Stimulated activated CD4-positive, alpha-beta T cell treated with anti-CD3 and anti-CD28 coated beads, TNF-alpha, amount 100 ng/mL, for 48 hours (primary cell): ENCODE measurements at regions not wholly inside any gene's neighbourhood (a gene's known extent, or its start where the extent isn't known, plus 50 kb on each side); places are given as distances from the start of the nearest gene placed in this dataset.
"Not testable (repeated sequence)": the region's sequence is repeated elsewhere in the genome, so short reads cannot be mapped to it uniquely, and the experiment has no call there.

Experiments
- DNase-seq, 3 donors: peaks; one replicate each; pipeline ENCODE4 v3.0.0-alpha.2; 2020; ENCODE audit warnings: low read depth in 3 of 3

DNA sequence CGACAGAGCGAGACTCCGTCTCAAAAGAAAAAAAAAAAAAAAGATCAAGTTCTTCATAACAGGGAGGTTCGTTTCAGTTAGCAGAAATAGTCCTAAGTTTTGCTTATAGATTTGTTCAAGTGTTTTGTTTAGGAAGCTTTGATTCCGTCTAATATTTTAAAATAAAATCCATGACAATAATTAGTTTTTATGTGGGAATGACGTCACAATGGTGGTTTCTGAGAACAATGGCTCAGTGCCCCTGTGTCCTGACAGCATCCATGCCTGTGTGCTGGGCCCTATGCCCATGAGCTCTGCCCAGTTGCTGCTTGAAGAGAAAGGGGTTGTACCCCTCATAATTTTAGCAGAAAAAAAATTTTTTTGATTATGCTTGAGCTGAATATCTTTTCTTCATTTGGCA is 134.0 kb downstream of the SST start:
- DNase-seq: no peak

DNA sequence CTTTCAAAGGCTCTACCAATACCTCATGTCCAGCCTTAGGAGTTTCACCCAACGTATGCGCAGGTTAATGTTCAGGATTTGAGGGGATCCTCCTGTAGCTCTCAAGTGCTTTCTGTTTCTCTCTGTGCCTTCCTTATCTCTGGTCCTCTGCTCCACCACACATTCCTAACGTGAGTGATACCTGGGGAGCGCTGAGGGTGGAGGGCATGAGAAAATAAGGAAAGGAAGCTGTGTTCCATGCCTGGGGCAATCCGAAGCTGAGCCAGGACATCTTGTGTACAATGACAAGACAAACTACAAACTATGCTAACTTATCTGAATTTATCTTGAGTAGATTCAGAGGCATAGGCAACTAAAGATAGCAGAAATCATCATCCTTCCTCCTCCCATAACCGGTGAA is 136.4 kb downstream of the SST start:
- DNase-seq: no peak

DNA sequence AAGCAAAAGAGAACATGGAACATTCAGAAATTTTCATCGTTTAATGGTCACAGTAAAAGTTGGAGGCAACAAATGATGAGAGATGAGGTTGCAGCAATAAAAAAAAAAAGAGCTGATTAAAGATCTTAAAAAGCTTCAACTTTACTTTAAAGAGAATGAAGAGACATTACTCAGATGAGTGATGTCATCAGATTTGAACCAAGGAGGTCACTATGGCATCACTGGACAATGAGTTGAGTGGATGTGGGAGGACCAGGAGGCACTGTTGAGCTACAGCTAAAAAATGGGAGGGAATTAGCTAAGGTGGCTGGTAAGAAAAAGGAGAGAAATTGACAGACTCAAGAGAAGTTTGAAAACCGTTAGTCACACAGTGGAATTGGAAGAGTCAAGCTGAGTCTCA is 138.4 kb downstream of the SST start:
- DNase-seq: no peak

DNA sequence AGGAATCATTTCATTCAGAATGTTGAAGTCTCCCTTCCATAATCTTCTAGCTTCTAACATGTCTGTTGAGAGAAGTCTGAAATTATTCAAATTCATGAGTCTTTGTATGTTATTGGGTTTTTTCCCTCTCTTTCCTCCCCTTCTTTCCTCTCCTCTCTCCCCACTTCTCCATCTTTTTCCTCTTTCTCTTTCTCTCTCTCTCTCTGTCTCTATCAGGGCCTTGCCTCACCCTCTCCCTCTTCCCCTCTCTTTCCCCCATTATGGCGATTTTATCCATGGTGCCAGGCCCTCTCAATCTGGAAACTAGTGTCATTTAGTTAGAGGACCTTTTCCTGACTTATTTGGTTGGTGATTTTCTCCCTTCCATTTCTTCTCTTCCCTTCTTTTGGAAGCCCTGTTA is 147.3 kb downstream of the SST start:
- no peak for DNase-seq

DNA sequence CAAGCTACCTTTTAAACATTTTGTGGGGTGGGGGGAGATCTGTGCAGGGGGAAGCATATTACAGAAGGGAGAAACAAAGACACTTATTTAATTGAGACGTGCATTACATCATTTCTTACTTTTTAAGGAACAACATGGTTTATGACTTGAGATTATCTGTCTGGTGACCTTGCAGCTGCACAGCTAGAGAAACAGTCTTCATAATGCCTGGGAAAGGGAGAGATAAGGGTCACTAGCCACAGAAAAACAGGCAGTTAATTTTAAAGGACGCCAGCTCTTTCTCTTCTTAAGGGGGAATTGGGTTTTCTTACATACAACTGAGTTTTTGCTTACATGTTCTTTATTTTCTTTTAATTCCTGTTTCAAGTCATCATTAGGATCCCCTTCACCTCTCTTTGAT is 147.9 kb downstream of the SST start:
- no peak for DNase-seq

DNA sequence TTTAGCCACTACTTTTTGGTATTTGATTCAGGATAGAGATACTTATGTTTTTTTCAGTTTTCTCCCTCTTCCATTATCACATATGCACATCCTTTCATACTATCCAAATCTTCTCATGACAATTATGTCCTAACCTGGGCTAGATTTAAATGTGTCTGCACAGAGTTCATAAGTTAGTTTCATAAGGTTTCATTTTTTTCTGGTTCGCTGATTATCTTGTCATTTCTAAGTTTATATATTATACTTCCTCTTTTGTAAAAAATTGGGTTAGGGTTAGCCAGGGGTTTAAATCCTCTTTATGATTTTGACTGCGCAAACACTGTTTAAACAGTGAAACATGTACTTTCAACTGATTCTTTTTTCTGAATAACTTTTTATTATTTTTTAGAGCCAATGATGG is 148.6 kb downstream of the SST start:
- no peak for DNase-seq

DNA sequence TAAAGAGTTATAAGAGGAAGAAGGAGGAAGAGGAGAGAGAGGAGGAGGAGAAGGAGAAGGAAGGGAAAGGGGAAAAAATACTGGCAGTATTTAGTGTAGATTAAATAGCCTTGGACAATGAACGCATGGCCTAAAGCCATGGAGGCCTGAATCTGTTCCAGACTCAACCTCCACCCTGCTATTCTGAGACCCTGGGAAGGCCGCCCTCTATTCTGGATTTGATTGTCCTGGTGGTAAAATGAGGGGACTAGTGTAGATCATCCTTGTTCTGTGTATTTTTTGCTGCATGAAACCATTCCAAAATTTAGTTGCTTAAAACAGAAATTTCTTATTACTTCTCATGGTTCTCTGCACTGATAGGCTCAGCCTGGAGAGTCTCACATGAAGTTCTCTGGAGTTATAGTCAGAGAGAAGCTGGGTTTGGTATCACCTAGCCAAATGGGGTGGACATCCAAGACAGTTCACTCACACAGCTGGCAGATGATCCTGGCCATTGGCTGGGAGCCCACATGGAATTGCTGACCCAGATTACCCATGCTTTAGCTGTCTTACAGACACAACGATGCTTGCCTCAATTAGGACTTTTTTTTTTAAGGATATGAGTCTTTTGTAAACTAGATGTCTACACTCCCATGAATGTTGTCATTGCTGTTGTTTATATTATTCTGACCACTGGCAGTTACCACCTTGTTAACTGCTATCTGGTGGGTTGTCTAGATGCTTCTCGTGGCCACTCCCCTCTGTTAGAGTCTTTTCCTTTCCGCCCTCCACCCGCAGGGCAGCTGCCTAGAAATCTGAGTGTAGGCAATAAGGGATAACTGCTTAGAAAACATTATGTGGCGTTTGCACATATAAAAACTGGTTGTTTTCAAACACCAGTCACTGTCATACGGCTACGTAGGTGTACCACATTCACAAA is 149.9 kb downstream of the SST start:
- DNase-seq: no peak

DNA sequence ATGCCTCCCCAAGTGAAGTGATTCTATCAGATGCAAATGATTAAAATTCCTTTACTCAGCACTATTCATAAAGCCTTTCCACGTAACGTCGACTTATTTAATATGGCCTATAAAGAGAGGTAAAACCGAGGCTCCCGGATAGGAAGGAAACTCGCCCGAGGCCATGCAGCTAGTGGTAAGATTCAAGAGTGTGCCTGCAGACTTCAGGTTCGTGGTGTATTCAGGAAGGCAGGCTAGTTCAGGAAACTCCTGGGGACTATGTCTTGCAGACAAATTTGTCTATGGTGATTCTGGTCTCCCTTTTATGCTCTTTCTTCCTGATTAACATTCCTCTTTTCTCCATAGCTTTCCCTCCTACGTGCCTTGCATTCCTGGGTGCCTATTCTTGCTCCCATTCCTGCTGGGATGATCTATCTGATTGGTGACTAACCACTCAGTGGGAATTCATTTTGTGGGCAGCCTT is 150.7 kb downstream of the SST start:
- DNase-seq: no peak

DNA sequence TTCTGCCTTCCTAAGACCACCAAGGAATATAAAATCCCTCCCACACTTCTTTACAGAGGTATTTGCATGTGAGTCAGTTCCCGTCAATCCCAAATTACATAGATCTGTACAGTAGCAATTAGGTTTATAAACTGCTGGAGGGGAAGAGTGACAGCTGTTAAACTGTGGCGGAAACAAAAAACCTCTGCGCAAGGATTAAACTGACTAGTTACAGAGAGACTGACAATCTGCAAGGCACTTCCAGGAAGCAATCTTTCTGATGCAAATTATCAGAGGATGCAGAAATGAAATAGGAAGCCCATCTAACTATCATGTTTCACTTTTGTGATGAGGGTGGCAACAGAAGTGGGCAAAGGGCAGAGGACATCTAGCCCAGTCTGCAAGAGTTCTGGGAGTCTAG is 150.4 kb downstream of the RTP4 start:
- no peak for DNase-seq

DNA sequence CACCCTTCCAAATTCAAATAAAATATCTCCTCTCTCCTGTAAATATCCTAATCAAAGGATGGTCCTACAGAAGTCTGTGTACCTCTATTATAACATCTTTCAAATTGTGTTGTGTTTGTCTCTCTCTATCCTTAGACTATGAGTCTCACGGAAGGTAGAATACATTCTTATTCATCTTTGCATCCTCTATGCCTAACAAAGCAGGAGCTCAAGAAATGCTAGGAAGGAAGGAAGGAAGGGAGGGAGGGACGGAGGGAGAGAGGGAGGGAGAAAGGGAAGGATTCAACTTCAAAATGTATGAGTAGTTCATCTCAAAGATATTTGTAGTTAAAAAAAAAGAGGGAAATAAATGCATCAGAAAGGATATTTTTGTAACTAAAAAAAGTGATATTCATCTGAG is 150.0 kb downstream of the RTP4 start:
- no peak for DNase-seq

DNA sequence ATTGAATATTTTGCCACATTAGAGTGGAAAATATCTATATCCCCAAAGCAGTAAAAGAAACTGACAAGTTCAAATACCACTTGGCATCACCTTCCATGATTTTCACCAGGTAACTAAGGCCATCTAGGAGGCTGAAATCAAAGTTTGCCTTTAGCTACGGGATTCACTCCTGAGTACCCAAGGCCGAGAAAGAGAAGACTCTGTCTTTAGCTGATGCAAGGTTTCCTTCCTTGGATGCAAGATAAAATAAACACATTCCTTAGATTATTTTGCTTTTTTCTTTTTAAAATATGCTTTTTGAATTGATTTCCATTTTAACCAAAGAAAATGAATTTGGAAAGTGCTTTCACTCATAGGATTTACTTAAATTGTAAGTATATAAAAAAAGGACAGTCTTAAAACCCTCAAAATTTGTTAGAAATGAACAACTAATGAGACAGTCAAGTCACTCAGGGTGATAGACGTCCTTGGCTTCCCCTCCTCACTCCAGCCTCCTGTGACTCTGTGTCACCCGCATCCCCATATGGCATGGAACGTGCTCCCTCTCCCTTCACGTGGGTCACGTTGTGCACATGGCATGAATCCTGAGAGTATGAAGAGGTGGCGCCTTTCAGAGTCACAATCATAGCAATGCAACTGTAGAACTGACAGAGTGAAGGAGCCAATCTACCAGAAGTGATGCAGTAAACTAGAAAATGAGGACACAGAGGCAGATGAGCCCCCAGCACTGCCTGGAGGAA is 148.4 kb downstream of the RTP4 start:
- no peak for DNase-seq

DNA sequence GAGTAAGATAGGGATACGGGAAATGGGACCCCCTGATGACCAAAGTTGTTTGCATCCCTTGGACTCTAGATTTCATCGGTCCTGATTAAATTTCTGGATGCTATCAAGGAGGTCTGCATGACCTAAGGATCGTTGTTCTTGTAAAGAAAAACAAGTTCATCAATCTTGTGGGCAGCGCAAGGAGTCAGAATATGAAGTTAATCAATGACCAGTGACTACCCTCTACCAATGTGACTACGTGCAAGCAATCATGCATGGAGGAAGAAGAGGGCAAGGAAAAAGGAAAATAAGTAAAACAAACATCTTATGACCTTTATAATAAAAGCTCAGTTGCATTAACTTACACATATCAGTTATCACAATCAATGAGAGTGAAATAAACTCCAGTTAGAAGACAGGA is 139.7 kb downstream of the RTP4 start:
- no peak for DNase-seq

DNA sequence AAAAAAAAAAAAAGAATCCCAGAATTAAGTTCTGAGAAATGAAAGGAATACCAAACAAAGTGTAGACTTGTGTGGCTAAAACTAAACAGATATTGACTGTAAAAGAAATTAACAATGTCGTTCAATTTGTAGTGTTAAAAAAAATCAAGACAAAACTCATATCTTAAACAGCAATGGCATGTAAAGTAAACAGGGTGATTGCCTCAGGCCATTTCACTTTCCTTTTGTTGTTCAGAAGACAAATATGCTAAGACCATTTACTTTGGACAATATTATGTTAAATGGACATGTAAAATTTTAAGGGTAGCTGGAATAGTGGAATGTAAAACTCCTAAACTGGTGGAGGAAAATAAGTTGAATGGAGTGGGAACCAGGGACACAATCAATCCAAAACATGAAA is 139.1 kb downstream of the RTP4 start:
- DNase-seq: no peak

DNA sequence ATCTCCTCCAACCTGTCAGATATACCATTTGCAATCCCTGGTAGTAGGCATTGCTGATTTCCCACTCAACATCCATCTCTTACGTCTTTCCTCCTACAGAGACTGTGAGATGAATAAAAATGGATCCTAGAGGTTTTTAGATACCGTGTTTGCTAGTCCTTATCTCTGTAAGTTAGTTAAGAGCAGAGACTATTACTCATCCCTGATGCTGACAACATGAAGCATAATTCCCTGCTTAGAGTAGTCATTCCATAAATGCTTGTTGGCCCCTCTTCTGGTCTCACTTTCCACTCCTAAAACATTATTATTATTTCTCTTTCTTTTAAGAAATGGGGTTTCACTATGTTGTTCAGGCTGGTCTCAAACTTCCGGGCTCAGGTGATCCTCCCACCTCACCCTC is 136.2 kb downstream of the RTP4 start:
- no peak for DNase-seq

DNA sequence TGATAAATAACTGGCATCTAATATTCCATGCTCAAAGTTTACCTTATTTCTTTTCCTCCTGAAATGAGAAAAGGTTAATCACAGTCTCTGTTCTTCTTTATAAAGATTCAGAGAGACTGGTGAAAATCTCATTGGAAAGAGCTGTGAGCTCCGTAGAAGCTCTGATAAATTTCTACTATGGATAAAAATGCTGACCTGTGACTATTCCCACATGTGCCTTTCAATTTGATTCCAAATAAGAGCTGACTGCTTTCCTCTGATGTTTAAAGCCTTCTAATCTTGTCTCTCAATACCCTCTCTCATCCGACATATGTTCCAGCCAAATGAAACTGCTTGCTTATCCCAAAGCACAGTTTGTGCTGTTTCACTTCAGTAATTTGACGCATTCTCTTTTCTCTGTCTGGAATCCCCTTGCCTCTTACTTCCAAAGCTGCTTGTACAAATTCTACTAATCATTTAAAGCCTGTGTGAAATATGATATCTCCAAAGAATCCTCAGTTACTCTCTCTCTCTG is 130.1 kb downstream of the RTP4 start:
- DNase-seq: no peak

DNA sequence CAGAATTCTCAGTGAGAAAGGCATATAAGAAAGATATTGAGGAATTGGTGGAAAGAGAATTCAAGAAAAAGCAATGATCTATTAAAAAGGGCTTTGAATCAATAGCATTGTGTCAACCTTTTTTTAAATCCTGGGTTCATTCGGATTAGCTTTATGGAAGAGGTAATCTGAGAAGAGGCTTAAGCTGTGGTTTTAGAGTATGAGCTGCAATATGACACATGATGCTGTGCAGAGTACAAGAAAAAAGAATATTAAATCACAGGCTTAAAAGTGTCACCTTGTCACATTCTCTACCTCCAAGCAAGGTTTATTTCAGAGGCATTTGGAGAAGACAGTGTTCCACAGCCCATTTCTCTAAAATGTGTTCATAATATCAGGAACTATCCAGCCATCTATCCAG is 128.9 kb downstream of the RTP4 start:
- DNase-seq: no peak

DNA sequence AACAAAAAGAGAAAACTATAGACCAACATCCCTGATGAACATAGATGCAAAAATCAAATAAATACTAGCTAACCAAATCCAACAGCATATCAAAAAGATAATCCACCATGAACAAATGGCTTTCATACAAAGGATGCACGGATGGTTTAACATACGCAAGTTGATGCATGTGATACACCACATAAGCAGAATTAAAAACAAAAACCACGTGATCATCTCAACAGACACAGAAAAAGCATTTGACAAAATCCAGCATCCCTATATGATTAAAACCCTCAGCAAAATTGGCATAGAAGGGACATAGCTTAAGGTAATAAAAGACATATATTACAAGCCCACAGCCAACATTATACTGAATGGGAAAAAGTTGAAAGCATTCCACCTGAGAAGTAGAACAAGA is 125.9 kb downstream of the RTP4 start:
- DNase-seq: not testable (repeated sequence)

DNA sequence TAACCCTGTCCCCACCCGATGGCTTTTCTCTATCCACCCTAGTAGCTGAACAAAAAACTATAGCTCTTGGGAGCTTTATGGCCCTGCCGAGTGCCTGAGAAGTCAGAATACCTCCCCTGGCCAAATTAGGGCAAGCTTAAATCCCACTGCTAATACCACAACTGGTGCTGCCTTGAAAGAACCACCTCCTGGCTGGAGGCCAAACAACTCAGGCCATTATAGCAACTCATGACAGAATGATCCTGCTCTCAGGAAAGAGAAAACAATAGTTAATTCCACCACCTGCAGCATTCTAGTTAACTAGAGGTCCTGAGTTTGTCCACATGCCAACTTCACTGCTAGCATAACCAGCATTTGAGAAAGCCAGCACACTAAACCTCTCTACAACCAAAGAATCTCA is 123.2 kb downstream of the RTP4 start:
- no peak for DNase-seq

DNA sequence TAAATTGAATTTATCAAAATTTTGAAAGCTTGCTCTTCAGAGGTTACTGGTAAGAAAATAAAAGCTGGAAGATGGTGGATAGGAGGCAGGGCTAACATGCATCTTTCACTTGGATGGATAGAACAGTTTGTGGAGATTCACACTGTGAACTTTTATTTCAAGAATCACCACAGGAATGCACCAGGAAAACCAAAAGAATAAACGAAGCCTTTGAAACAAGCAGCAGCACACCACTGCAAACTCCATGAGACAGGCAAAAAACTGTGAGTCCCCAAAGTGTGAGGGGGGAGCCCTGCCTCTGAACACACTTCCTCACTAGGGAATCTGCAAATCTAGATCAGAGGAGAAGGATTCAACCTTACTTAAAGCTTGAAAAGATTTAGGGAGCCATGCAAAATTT is 122.2 kb downstream of the RTP4 start:
- DNase-seq: no peak

DNA sequence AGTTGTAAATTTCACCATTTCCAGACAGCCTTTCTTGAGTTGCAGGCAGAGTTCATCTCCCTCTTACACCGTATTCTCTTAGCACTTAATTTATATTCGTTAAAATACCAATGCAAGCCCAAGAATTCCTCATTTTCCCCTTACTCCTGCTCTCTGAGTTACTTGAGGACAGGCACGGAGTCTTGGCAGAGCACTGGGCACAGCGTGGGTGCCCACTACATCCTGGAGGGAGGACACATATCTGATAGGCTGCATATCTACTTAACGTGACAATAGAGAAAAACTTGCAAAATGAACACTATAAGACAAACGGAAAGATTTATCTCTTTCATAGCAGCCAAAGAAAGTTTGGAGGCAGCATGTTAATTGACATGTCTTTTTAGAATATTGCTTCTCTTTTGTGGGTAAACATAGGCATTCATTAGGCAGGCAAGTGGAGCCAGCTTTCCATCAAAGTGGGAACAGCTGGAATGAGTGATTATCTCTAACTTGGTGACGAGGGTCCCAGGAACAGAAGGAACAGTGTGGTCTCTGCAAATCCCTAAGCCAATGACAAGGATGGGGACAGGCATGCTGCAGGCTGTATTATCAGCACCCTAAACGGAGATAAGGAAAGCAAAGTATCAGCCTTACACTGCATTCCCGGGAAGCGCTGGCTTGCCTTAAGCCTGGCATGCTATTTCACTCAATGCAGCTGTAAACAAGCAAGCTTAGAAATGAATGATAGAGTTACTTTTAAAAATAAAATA is 116.5 kb downstream of the RTP4 start:
- no peak for DNase-seq

DNA sequence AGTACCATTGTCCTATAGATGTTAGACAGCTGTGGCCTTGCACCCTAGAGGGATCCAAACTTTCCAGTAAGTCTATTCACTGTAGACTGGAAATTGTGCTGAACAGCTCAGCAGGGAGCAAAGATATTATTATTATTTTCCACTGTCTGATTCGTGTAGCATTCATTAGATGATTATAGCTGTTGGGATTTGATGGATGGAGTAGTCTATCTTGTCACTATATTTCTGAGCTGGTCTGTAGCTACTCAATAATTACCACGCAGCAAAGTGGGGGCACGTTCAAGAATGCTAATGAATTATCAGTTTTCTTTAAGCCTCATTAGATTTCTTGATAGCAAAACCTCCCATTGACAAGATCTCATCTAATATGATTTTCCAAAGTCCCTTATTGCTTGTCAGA is 113.2 kb downstream of the RTP4 start:
- no peak for DNase-seq

DNA sequence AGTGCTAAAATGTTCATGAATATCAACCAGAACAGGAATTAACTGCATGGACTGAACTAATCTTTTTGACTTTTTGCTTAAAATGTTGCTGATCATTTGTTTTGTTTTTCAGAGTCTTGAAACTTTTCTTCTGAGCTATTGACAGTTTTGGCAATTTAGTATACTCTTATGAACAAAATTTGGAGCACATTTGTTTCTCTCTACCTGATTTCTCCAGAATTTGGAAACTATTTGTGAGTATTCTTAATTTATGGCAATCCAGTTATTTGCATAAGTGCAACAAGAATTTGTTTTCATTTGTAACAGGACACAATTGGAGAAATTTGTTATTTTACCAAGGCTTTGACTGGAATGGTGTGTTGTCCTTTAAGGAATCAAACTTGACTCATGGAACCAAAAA is 107.4 kb downstream of the RTP4 start:
- DNase-seq: not testable (repeated sequence)
